ENCODE measurements at regions not wholly inside any gene's neighbourhood (a gene's known extent, or its start where the extent isn't known, plus 50 kb on each side); places are given as distances from the start of the nearest gene placed in this dataset.
"Not testable (repeated sequence)": the region's sequence is repeated elsewhere in the genome, so short reads cannot be mapped to it uniquely, and the experiment has no call there.

DNA sequence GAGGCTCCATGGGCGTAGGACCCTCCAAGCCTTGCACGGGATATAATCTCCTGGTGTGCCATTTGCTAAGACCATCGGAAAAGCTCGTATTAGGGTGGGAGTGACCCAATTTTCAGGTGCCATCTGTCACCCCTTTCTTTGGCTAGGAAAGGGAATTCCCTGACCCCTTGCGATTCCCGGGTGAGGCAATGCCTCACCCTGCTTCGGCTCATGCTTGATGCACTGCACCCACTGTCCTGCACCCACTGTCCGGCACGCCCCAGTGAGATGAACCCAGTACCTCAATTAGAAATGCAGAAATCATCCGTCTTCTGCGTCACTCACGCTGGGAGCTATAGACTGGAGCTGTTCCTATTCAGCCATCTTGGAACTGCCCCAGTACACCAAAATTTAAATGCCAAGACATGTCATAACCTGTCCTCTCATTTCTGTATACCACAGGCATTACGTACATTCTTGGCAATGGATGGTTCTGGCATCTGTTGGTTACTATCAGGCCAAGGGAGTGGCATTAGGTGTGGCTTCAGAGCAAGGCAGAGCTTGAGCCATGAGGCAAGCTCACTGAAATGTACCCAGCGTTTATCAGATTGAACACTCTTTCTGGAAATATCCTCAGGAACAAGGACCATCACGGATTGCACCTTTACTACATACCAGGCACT, 95.4 kb upstream of the GALNT18 start:
- DNase-seq (ENCODE audit: low spot score) = no peak

DNA sequence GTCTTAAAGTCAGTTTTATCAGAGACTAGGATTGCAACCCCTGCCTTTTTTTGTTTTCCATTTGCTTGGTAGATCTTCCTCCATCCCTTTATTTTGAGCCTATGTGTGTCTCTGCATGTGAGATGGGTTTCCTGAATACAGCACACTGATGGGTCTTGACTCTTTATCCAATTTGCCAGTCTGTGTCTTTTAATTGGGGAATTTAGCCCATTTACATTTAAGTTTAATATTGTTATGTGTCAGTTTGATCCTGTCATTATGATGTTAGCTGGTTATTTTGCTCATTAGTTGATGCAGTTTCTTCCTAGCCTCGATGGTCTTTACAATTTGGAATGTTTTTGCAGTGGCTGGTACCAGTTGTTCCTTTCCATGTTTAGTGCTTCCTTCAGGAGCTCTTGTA, 93.3 kb upstream of the GALNT18 start:
- DNase-seq (ENCODE audit: low spot score) = not testable (repeated sequence)

DNA sequence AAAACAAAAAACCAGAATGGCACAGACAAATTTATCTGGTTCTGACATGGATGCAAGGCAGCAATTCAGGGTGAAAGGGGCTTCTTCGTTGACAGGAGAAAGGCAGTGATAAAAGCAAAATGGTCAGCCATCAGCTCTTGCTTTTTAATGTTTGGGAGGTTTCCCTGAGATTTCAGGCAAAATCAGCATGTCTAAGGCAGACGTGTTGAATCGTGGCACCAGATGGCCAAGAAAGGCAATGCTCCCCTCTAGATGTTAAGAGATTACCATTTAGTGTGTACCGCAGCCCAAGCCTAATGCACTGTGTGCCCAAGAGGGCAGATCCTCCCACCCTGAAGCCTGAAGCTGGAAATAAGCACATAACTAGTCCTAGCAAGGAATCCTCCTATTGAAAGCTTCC, 88.8 kb upstream of the GALNT18 start:
- DNase-seq (ENCODE audit: low spot score) = no peak

DNA sequence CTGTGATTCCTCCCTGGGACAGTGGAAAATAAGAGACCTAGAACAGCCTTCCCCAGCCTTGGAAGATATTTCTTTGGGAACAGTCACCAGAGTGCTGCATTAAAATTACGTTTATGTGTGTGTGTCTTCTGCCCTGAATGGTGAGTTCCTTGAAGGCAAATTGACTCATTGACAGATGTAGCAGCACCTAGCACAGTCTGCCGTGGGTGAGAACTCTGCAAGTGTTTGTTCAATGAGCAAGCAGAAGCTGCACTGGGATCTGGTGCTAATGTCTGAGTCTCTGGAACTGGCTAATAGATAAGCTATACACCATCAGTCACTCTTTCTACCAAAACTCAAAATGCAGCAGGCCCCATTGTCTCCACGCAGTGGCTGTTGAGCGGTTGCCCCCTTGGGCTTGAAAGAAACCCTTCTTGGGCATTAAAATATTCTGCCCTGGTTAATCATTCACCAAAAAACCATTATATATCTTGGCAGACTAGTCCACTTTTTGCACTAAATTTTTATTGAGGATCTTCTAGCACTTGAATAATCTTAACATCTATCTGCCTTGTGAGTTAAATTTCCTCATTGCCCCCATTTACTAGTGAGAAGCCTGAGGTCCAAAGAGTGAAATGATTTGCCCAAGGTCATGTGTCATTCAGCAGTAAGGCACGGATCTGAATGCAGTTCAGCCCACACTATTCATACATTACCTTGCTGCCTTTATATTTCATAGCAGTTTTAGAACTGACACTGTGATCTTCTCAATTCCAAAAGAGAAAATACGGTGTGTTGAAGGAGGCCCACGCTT, 87.8 kb upstream of the GALNT18 start:
- DNase-seq (ENCODE audit: low spot score) = no peak

DNA sequence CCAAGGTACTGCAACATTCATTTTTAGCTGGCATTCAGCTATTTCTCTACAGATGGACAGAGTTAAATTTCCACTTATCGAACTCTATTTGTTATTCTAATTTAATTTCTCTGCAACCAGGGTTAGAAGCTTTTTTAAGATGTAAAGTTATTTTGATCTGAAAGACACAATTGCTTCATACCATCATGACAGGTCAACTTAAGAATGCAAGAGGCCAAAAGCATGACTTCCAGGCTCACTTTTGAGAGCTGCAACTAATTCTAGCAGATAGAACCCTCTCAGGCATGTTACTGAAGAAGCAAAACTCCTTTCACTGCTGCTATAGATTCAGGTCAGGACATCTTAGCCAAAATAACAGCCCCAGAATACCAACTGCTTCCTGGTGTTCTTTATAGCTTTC, 86.5 kb upstream of the GALNT18 start:
- DNase-seq (ENCODE audit: low spot score) = no peak

DNA sequence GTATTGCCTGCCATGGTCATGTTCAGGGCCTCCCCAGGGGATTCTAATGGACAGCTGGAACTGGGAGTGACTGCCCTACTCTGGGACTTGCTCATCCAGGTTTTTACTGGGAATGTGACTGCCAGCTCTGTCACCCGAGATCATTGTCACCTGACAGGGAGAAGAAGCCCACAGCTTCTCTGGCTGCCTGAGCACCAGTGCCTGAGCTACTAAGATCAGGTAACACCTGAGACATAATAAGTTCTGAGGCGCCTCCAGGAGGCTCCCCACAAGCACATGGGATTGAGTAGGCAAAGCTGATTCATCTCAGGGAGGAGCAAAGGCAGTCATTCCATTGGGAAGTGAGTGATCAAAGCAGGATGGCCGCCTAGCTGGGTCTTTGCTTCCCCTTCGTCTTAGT, 84.2 kb upstream of the GALNT18 start:
- DNase-seq (ENCODE audit: low spot score) = no peak

DNA sequence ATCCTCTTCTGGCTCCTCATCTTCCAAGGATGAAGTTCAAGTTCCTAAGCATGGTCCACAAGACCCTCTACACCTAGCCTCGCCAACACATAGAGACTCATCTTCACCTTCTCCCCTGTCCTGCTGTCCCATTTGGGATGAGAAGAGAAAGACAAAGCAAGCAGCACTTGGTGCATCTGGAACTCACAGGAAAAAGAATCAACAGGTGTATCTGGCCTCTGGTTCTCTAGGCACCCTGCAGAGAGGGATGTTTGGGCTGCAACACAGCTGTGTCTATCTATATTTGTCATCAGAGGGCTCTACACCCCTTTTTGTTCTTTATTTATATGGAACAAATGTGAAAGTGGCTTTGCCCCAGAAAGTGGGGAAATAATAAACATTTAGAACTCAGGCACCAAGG, 82.1 kb upstream of the GALNT18 start:
- no peak for DNase-seq (ENCODE audit: low spot score)

DNA sequence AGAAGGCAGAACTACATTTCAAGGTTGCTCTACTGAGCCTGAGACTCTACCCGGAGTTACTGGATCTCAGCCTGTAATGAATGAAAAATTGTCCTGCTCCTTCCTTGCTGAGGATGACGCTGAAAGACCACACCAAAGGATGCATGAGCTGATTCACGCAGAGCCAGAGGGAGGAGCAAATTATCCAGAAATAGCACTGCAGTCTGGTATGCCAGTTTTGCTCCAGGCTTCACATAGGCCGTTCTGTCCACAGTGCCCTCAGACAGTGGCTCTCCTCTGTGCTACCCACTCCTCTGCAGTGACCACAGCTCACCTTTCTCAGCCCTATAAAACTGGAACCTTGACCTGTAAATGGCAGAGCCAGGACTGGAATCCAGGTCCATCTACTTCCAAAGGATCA, 79.3 kb upstream of the GALNT18 start:
- no peak for DNase-seq (ENCODE audit: low spot score)

DNA sequence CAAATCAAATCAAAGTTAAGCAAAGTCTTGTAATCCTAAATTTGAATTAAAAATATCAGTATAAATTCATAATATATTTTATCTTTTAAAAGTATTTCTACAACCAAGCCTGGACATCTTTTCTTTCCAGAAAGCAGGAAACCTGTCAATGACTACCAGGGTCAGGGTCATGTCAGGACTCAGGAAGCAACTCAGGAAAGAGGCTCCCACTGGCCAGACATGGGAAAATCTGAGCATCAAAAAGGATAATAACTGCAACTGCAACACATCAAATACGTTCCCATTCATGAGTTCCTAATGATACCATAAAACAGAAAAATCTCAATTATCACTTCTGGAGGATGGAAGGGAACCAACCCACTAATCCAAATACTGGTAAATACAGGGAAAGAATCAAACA, 76.0 kb upstream of the GALNT18 start:
- DNase-seq (ENCODE audit: low spot score) = no peak

DNA sequence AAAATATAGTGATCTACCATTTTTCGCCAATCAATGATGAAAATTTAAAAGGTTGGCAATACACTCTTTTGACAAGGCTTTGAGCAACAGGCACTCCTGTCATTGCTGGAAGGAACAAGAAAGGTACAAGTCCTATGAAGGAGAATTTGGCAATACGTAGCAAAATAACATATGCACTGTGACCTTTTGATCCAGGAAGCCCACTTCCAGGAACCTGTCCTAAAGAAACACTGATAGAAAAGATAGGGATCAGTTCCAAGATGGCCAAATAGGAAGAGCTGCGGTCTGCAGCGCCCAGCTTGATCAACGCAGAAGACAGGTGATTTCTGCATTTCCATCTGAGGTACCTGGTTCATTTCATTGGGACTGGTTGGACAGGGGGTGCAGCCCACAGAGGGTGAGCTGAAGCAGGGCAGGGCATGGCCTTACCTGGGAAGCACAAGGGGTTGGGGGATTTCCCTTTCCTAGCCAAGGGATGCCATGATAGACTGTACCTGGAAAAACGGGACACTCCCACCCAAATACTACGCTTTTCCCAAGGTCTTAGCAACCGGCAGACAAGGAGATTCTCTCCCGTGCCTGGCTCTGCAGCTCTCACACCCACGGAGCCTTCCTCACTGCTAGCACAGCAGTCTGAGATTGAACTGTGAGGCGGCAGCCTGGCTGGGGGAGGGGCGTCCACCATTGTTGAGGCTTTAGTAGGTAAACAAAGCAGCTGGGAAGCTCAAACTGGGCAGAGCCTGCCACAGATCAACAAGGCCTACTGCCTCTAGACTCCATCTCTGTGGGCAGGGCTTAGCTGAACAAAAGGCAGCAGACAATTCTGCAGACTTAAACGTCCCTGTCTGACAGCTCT, 69.7 kb upstream of the GALNT18 start:
- DNase-seq (ENCODE audit: low spot score) = no peak

DNA sequence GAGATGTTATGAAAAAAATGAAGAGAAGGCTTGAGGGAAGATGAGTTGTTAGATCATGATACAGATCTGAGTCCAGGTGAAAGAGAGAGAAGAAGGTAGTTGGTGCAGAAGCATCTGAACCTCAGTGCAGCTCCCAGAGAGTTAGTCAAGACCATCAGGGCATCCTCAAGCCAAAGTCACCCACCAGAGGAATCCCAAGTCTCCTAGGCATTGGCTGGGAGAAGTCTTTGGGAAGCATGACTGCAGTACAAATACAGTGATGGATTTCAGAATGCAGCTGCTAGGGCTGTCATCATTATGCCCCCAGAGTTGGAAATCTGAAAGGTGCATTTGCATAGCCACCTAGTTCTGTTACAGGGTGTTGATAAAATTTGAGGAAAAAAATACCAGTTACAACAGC, 59.7 kb upstream of the GALNT18 start:
- no peak for DNase-seq (ENCODE audit: low spot score)

DNA sequence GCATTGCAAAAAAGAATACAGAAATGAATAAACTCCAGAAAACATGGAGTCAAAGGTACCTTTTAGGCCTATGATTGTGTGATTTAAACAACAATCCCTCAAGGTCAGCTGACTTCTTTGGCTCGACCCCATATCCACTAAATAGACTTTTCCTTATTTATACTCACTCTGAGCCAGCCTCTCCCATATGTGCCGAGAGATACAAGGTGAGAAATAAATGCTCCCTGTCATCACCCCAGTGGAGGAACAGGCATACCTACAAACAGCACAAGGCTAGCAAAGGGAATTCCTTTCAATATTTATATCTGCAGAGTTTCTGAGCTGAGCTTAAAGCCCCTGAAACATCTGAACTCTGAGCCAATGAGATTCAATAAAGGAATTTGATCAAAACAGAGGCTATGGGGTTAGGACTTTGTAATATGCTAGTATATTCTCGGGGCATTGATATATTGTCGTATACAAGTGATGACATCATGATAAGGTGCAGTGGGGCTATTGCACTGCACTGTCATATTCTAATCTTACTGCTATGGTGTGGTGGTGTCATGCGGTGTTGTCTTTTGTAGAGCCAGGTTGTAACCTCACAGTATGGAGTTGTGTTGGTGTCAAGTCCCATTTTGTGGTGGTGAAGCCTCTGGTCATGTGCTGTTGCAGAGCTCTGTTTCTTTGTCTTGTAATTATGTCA, 56.0 kb upstream of the GALNT18 start:
- DNase-seq (ENCODE audit: low spot score) = no peak

DNA sequence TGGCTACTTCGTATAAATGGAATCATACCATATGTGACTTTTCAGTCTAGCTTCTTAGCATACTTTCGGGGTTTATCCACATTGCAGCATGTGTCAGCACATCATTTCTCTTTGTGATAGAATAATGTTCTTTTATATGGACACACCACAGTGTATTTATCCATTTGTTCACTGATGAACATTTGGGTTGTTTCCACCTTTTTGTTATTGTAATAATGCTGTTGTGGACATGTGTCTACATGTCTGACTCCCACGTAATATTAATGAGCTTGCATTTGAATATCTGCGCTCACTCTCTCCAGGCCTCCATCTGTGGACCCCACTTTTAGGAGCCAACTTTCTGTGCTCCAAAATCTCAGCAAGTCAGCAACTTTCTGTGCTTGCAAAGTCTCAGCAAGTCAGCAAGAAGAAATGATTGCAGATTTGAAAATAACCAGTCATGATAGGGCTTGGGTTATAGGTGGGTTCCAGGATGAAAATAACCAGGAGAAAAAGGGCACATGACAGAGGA, 53.9 kb upstream of the GALNT18 start:
- DNase-seq (ENCODE audit: low spot score) = no peak

DNA sequence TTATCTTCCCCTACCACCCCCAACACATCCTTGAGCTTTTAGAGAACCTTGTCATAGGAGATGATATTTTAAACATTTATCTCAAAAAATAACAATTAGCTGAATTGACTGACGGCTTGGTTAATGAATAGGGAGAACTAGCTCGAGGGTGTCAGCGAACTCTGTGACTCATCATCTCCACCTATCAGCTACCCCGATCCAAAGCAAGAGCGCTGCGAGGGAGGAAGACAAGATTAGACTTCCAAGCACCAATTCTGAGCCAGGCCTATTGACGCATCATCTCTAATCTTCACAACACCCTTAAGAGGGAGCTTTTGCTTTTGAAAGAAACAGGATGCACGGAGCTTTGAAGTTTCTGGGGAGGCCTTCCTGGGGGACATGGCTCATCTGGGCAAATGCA, 51.0 kb upstream of the GALNT18 start:
- DNase-seq (ENCODE audit: low spot score) = no peak

DNA sequence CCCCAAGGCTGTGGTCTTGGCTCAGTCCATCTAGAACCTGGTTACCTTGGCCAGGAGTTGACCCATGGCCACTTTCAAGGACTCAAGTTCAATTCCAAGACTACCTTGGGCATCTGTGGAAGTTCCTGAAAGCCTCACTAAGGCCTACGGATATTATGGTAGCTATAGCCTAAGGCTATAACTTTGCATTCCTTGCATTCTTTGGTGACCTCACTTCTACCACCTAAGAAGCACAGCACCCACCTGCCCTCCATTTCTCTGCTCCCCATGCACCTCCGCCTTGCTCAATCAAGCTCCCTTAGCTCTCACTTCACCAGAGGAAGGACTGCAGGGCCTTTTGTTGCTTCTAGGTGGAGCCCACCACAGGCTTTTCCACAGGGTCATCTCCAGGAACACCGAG, 50.3 kb upstream of the GALNT18 start:
- DNase-seq (ENCODE audit: low spot score) = no peak
